ENCODE measurements at regions not wholly inside any gene's neighbourhood (a gene's known extent, or its start where the extent isn't known, plus 50 kb on each side); places are given as distances from the start of the nearest gene placed in this dataset.

DNA sequence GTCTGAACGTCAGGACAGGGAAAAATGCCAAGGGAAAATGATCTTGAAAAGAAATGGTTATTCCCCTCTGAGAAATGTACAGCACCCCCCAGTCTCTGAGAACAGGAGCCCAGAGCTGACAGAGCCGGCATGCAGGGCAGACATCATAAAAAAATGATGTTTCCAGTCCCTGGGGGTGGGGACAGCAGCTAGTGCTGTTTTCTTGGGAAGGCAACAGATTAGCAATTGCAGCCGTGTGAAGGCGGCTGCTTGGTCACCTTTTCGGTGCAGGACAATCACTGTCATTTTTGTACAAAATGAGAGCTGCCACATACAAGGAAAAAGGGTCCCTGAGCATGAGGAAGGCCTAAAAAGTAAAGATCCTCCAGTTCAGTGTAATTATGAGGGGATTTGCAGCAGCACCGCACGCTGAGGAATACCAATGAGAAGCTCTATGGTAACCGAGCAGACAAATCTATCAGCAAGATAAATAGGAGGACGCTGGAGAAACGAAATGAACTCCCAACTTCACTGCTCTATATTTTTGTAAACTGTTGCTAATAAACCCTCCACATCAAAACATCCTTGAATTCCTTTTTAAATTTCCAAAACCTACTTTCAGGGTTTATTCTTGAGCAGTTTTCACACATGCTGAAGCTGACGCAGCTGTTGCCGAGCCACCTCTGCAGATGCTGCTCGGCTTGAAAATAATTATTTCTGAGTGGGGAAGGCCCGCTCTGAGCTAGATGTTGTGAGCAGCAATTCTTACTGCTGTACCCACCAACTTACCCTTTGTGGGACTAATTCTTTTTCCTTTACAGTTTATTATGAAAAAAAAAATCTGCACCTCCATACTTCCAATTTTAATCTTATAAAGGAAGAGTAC is 98.2 kb upstream of the NEBL start:
- H3K4me3 ChIP-seq (ENCODE audit: low read length), result no peak overlapping the region
- DNase-seq (ENCODE audit: low read depth, low spot score), result no peak

DNA sequence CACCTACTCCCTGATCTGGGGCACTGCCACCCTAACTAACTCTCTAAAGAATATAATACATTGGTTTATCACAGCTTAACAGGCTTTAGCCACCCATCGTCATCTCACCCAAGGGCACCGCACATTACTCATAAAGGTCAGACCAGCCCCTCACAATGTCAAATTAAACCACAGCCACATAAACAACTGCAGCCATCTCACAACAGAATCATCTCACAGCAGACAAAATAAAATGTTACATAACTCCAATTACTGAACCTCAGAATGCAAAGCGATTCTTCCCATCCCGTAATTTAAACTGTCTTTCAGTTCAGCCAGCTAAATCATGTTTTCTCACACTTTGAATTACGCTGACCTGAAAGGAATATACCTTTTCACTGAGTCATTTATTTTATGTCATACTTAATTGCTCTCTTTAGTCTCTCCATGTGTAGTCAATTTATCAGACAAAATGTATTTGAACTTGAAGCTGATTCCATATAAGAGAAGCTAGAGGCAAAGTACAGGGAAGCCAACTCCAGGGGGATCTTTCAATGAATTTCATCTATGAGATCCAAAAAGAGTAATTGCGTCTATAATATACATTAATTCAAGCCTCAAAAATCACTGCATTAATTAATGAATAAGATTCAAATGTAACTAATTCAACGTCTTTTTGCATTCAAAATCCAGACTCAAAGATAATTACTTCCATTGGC is 96.9 kb upstream of the NEBL start:
- H3K4me3 ChIP-seq (ENCODE audit: low read length), result no peak overlapping the region
- DNase-seq (ENCODE audit: low read depth, low spot score), result no peak

GRCh38 chr10:20993389-20993788 is 96.3 kb upstream of the NEBL start:
- DNase-seq (ENCODE audit: low read depth, low spot score), result no peak
- H3K4me3 ChIP-seq (ENCODE audit: low read length), result no peak overlapping the region

- no peak for DNase-seq (ENCODE audit: low read depth, low spot score)
- H3K4me3 ChIP-seq (ENCODE audit: low read length), result no peak overlapping the region
Observed at GRCh38 chr10:20991526-20991925, 94.4 kb upstream of the NEBL start.

DNA sequence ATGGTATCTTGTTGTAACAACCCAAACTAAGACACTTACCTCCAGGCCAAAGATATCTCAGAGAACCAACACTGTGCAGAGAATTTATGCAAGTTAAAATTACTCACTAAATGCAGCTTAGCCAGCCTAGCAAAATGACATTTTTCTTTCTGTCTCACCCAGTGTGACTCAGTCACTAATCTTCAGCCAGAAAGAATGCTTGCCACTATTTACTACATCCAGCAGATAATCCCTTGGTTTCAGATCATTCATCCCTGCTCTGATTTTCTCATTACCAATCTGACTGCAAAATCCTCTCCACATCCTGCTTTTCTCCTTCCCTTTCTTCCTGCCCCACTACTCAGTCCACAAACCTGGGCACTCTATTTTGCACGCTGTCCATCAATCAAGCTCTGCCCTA is 93.5 kb upstream of the NEBL start:
- no peak overlapping the region for H3K4me3 ChIP-seq (ENCODE audit: low read length)
- no peak for DNase-seq (ENCODE audit: low read depth, low spot score)

GRCh38 chr10:20988357-20988983 is 91.4 kb upstream of the NEBL start:
- DNase-seq (ENCODE audit: low read depth, low spot score), result no peak
- H3K4me3 ChIP-seq (ENCODE audit: low read length), result no peak overlapping the region

- no peak for DNase-seq (ENCODE audit: low read depth, low spot score)
- no peak overlapping the region for H3K4me3 ChIP-seq (ENCODE audit: low read length)
Observed at GRCh38 chr10:20986049-20986448, 88.9 kb upstream of the NEBL start.

DNA sequence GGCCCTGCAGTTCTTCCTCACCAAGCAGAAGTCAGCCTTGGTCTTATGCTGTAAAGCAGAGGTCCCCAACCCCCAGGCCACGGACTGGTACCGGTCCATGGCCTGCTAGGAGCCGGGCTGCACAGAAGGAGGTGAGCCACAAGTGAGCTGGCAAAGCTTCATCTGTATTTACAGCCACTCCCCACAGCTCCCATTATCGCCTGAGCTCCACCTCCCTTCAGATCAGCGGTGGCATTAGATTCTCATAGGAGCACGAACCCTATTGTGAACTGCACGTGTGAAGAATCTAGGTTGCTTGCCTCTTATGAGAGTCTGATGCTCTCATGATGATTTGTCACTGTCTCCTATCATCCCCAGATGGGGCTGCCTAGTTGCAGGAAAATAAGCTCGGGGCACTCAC is 87.6 kb upstream of the NEBL start:
- no peak overlapping the region for H3K4me3 ChIP-seq (ENCODE audit: low read length)
- DNase-seq (ENCODE audit: low read depth, low spot score), result no peak

DNA sequence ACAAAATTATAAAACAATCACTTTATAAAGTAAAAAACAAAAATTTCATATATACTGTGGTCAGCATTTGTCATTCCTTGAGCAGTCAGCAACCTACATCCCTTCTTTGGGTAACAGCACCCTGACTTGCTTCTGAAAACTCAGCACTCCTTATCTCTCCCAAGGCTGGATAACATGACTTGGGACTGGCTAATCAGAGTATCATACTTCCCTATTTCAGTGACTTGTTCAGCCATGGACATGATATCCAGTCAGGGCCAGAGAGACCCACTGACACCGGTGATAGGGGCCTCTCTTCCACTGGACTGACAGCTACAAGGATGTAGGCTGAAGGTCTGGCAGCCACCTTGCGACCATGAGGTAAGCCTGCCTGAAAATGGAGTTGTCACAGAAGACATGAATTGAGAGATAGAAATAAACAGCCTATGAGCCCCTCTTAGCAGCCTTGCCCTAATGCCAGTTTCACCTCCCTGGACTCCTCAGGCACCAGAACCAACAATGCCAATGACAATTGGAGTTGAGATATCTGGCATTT is 84.4 kb upstream of the NEBL start:
- DNase-seq (ENCODE audit: low read depth, low spot score), result no peak
- H3K4me3 ChIP-seq (ENCODE audit: low read length), result no peak overlapping the region

- H3K4me3 ChIP-seq (ENCODE audit: low read length), result no peak overlapping the region
- no peak for DNase-seq (ENCODE audit: low read depth, low spot score)
Observed at GRCh38 chr10:20978617-20979016, 81.5 kb upstream of the NEBL start.

DNA sequence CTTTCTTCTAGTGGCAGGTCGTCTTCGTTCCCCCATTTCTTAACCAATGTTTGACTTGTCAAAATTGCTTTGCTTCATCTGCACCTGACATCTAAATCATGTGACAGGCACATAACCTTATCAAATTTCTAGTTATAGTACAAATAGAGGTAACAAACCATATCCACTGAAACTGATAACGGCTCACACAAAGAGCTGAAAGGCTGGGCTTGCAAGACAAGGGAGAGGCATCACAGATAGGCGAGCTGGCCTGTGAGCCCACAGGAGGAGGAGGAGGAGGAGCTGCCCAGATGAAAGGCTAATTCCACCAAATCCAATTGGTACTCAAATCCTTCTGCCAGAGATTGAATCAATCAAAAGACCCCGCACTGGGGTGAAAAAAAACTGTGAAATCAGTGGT is 80.2 kb upstream of the NEBL start:
- H3K4me3 ChIP-seq (ENCODE audit: low read length), result no peak overlapping the region
- no peak for DNase-seq (ENCODE audit: low read depth, low spot score)

GRCh38 chr10:20976891-20977290 is 79.8 kb upstream of the NEBL start:
- DNase-seq (ENCODE audit: low read depth, low spot score), result no peak
- no peak overlapping the region for H3K4me3 ChIP-seq (ENCODE audit: low read length)

- H3K4me3 ChIP-seq (ENCODE audit: low read length), result no peak overlapping the region
- no peak for DNase-seq (ENCODE audit: low read depth, low spot score)
Observed at GRCh38 chr10:20976390-20976789, 79.3 kb upstream of the NEBL start.

- no peak overlapping the region for H3K4me3 ChIP-seq (ENCODE audit: low read length)
- no peak for DNase-seq (ENCODE audit: low read depth, low spot score)
Observed at GRCh38 chr10:20975236-20975635, 78.1 kb upstream of the NEBL start.

GRCh38 chr10:20972925-20973324 is 75.8 kb upstream of the NEBL start:
- no peak for DNase-seq (ENCODE audit: low read depth, low spot score)
- H3K4me3 ChIP-seq (ENCODE audit: low read length), result no peak overlapping the region

GRCh38 chr10:20971901-20972300 is 74.8 kb upstream of the NEBL start:
- no peak overlapping the region for H3K4me3 ChIP-seq (ENCODE audit: low read length)
- no peak for DNase-seq (ENCODE audit: low read depth, low spot score)

GRCh38 chr10:20970708-20971107 is 73.6 kb upstream of the NEBL start:
- DNase-seq (ENCODE audit: low read depth, low spot score), result no peak
- H3K4me3 ChIP-seq (ENCODE audit: low read length), result no peak overlapping the region

DNA sequence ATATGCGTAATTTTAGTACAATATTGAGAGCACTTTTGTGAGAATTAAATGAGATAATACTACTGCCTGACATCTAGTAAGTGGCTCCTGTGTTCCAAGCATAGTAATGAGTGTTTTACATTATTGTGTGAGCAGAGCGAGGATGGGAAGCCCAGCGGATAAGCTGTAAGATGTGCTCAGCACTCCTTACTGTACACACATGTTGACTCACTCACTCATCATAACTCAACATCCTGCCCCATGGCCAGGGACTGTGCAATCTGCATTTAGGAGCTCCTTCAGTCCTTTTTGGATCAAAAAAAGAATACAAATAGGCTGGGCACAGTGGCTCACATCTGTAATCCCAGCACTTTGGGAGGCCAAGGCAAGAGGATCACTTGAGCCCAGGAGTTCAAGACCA is 72.9 kb upstream of the NEBL start:
- no peak overlapping the region for H3K4me3 ChIP-seq (ENCODE audit: low read length)
- DNase-seq (ENCODE audit: low read depth, low spot score), result no peak

- no peak overlapping the region for H3K4me3 ChIP-seq (ENCODE audit: low read length)
- no peak for DNase-seq (ENCODE audit: low read depth, low spot score)
Observed at GRCh38 chr10:20966426-20966825, 69.3 kb upstream of the NEBL start.

All from Jurkat, Clone E6-1 (cell line).